ENCODE measurements at regions not wholly inside any gene's neighbourhood (a gene's known extent, or its start where the extent isn't known, plus 50 kb on each side); places are given as distances from the start of the nearest gene placed in this dataset.

- Histone ChIP-seq H3K4me3 (no peak overlapping the region), H3K27me3 (no peaks in the 10 kb centered on the region), H3K36me3 (no peaks in the 10 kb centered on the region), H3K27ac (no peak overlapping the region), H3K9me3 (no peaks in the 10 kb centered on the region), H3K4me1 (no peaks in the 10 kb centered on the region)
- TF ChIP-seq POLR2AphosphoS5 (IDR thresholded peaks at IDR 0.05; ENCODE audit: insufficient read depth in 1 of 2, low read depth in 1 of 2) (no peak), CTCF (IDR thresholded peaks at IDR 0.05) (no peak), POLR2A (IDR thresholded peaks at IDR 0.05) (no peak)
- DNase-seq (ENCODE audit: extremely low spot score in 2 of 2): no peak
- intact Hi-C loops (cut with DNase I): no loop called here
Measured at GRCh38 chr1:168848051-168848450, 119.0 kb upstream of the DPT start.

GRCh38 chr1:168861421-168862004 is 132.5 kb upstream of the DPT start:
- no peak overlapping the region for H3K27ac ChIP-seq
- no peaks in the 10 kb centered on the region for H3K9me3 ChIP-seq
- no peaks in the 10 kb centered on the region for H3K27me3 ChIP-seq
- intact Hi-C loops (cut with DNase I): no loop called here
- no peaks in the 10 kb centered on the region for H3K36me3 ChIP-seq
- H3K4me1 ChIP-seq: peaks cover 11% of the 10 kb centered on the region
- H3K4me3 ChIP-seq: no peak overlapping the region
- TF ChIP-seq POLR2A (IDR thresholded peaks at IDR 0.05) (no peak), POLR2AphosphoS5 (IDR thresholded peaks at IDR 0.05; ENCODE audit: insufficient read depth in 1 of 2, low read depth in 1 of 2) (no peak), CTCF (IDR thresholded peaks at IDR 0.05) (no peak)
- no peak for DNase-seq (ENCODE audit: extremely low spot score in 2 of 2)

- no peak overlapping the region for H3K27ac ChIP-seq
- H3K36me3 ChIP-seq: no peaks in the 10 kb centered on the region
- intact Hi-C loops (cut with DNase I): no loop called here
- no peaks in the 10 kb centered on the region for H3K27me3 ChIP-seq
- H3K4me3 ChIP-seq: no peak overlapping the region
- H3K4me1 ChIP-seq: peaks cover 11% of the 10 kb centered on the region
- DNase-seq (ENCODE audit: extremely low spot score in 2 of 2): no peak
- no peaks in the 10 kb centered on the region for H3K9me3 ChIP-seq
- TF ChIP-seq CTCF (IDR thresholded peaks at IDR 0.05) (no peak), POLR2A (IDR thresholded peaks at IDR 0.05) (no peak), POLR2AphosphoS5 (IDR thresholded peaks at IDR 0.05; ENCODE audit: insufficient read depth in 1 of 2, low read depth in 1 of 2) (no peak)
Measured at GRCh38 chr1:168863772-168864171, 134.8 kb upstream of the DPT start.

- Histone ChIP-seq H3K36me3 (no peaks in the 10 kb centered on the region), H3K4me3 (no peak overlapping the region), H3K27me3 (no peaks in the 10 kb centered on the region), H3K9me3 (no peaks in the 10 kb centered on the region), H3K4me1 (peaks cover 11% of the 10 kb centered on the region), H3K27ac (no peak overlapping the region)
- DNase-seq (ENCODE audit: extremely low spot score in 2 of 2): no peak
- intact Hi-C loops (cut with DNase I): no loop called here
- TF ChIP-seq POLR2AphosphoS5 (IDR thresholded peaks at IDR 0.05; ENCODE audit: insufficient read depth in 1 of 2, low read depth in 1 of 2) (no peak), CTCF (IDR thresholded peaks at IDR 0.05) (no peak), POLR2A (IDR thresholded peaks at IDR 0.05) (no peak)
Measured at GRCh38 chr1:168864266-168864665, 135.3 kb upstream of the DPT start.

- H3K9me3 ChIP-seq: no peaks in the 10 kb centered on the region
- no peak overlapping the region for H3K4me3 ChIP-seq
- H3K27me3 ChIP-seq: no peaks in the 10 kb centered on the region
- no peaks in the 10 kb centered on the region for H3K36me3 ChIP-seq
- intact Hi-C loops (cut with DNase I): no loop called here
- DNase-seq (ENCODE audit: extremely low spot score in 2 of 2): no peak
- H3K4me1 ChIP-seq: peaks cover 11% of the 10 kb centered on the region
- TF ChIP-seq POLR2AphosphoS5 (IDR thresholded peaks at IDR 0.05; ENCODE audit: insufficient read depth in 1 of 2, low read depth in 1 of 2) (no peak), CTCF (IDR thresholded peaks at IDR 0.05) (no peak), POLR2A (IDR thresholded peaks at IDR 0.05) (no peak)
- H3K27ac ChIP-seq: no peak overlapping the region
Measured at GRCh38 chr1:168865850-168866620, 137.0 kb upstream of the DPT start.
